OCI-LY1 (cell line): ENCODE measurements at regions not wholly inside any gene's neighbourhood (a gene's known extent, or its start where the extent isn't known, plus 50 kb on each side); places are given as distances from the start of the nearest gene placed in this dataset.

Experiments
- H2AFZ ChIP-seq: fragments of 200-600 bp; sonication (generic), shearing (Covaris generic); 2 replicates; pipeline ENCODE4 v1.6.0; 2014; ENCODE audit warnings: antibody characterized with exemption, mild to moderate bottlenecking, low read length
- H3F3A ChIP-seq: fragments of 200-600 bp; sonication (generic), shearing (Covaris generic); 2 replicates; pipeline ENCODE4 v1.6.0; 2014; ENCODE audit warnings: mild to moderate bottlenecking, antibody characterized with exemption, low read length, moderate library complexity; ENCODE audit not compliant: insufficient read depth
- H3K27ac ChIP-seq: fragments of 200-600 bp; sonication (generic); 2 replicates; pipeline ENCODE4 v1.5.1; 2014; ENCODE audit warnings: low read length, mixed run types, mild to moderate bottlenecking, low read depth; ENCODE audit not compliant: poor library complexity, severe bottlenecking
- H3K27me3 ChIP-seq: fragments of 200-600 bp; sonication (generic); 2 replicates; pipeline ENCODE4 v1.6.0; 2014; ENCODE audit warnings: antibody characterized with exemption, mild to moderate bottlenecking, low read length, moderate library complexity; ENCODE audit not compliant: insufficient read depth
- H3K36me3 ChIP-seq: fragments of 200-600 bp; sonication (generic); 2 replicates; pipeline ENCODE4 v1.6.1; 2014; ENCODE audit warnings: mild to moderate bottlenecking, antibody characterized with exemption, low read length, moderate library complexity, mixed read lengths; ENCODE audit not compliant: insufficient read depth
- H3K4me1 ChIP-seq: fragments of 200-600 bp; sonication (generic); 2 replicates; pipeline ENCODE4 v1.5.1; 2014; ENCODE audit warnings: mild to moderate bottlenecking, low read length, moderate library complexity; ENCODE audit not compliant: insufficient read depth, severe bottlenecking
- H3K4me2 ChIP-seq: fragments of 200-600 bp; sonication (generic), shearing (Covaris generic); 2 replicates; pipeline ENCODE4 v1.6.1; 2014; ENCODE audit warnings: low read length
- H3K4me3 ChIP-seq: fragments of 200-600 bp; sonication (generic); 2 replicates; pipeline ENCODE4 v1.5.1; 2014; ENCODE audit warnings: low read length, low read depth, mild to moderate bottlenecking, mixed read lengths; ENCODE audit not compliant: poor library complexity, severe bottlenecking
- H3K79me2 ChIP-seq: fragments of 200-600 bp; shearing (Covaris generic); 2 replicates; pipeline ENCODE4 v1.6.1; 2016; ENCODE audit warnings: mixed run types, low read length, mixed read lengths; ENCODE audit not compliant: insufficient read depth
- H3K9ac ChIP-seq: fragments of 200-600 bp; sonication (generic), shearing (Covaris generic); 2 replicates; pipeline ENCODE4 v1.6.1; 2014; ENCODE audit warnings: mild to moderate bottlenecking, low read length, mixed read lengths
- H3K9me2 ChIP-seq: fragments of 200-600 bp; sonication (generic), shearing (Covaris generic); 2 replicates; pipeline ENCODE4 v1.6.1; 2014; ENCODE audit warnings: low read depth, mild to moderate bottlenecking, low read length, mixed read lengths
- H3K9me3 ChIP-seq: fragments of 200-600 bp; shearing (Covaris generic); 2 replicates; pipeline ENCODE4 v1.6.1; 2014; ENCODE audit warnings: low read length, mixed read lengths
- H4K20me1 ChIP-seq: fragments of 200-600 bp; sonication (generic), shearing (Covaris generic); 2 replicates; pipeline ENCODE4 v1.6.0; 2016; ENCODE audit warnings: mild to moderate bottlenecking, low read length; ENCODE audit not compliant: insufficient read depth
- CTCF ChIP-seq: fragments of 200-600 bp; sonication (generic), shearing (Covaris generic); IDR thresholded peaks from 2 replicates; pipeline ENCODE4 v1.5.1; 2017; ENCODE audit warnings: mild to moderate bottlenecking, antibody characterized with exemption, low read length, moderate library complexity, mixed read lengths
- EZH2 ChIP-seq: fragments of 200-600 bp; sonication (generic), shearing (Covaris generic); IDR thresholded peaks from 2 replicates; pipeline ENCODE4 v1.8.0; 2017; ENCODE audit warnings: borderline replicate concordance, mixed run types, mild to moderate bottlenecking, antibody characterized with exemption, low read length, moderate library complexity, mixed read lengths

- Histone ChIP-seq H3K9ac (no peak overlapping the region), H3K4me2 (no peak overlapping the region), H3K9me3 (no peaks in the 10 kb centered on the region), H3F3A (no peaks in the 10 kb centered on the region), H2AFZ (no peak overlapping the region), H3K27ac (no peak overlapping the region), H3K4me3 (no peak overlapping the region), H3K36me3 (no peaks in the 10 kb centered on the region), H3K4me1 (no peaks in the 10 kb centered on the region), H3K79me2 (no peaks in the 10 kb centered on the region), H3K9me2 (no peaks in the 10 kb centered on the region), H4K20me1 (no peaks in the 10 kb centered on the region), H3K27me3 (no peaks in the 10 kb centered on the region)
- no peak for TF ChIP-seq EZH2
- no peak for TF ChIP-seq CTCF
These were observed 154.5 kb downstream of the SEC23A start for GRCh38 chr14:38948576-38948975.

GRCh38 chr14:38948171-38948570 is 154.9 kb downstream of the SEC23A start:
- Histone ChIP-seq H3K27me3 (no peaks in the 10 kb centered on the region), H3K36me3 (no peaks in the 10 kb centered on the region), H3K4me3 (no peak overlapping the region), H3K4me1 (no peaks in the 10 kb centered on the region), H3F3A (no peaks in the 10 kb centered on the region), H3K9me3 (no peaks in the 10 kb centered on the region), H4K20me1 (no peaks in the 10 kb centered on the region), H3K9ac (no peak overlapping the region), H3K9me2 (no peaks in the 10 kb centered on the region), H2AFZ (no peak overlapping the region), H3K79me2 (no peaks in the 10 kb centered on the region), H3K27ac (no peak overlapping the region), H3K4me2 (no peak overlapping the region)
- TF ChIP-seq EZH2 (no peak), CTCF (no peak)

- H3F3A ChIP-seq, result no peaks in the 10 kb centered on the region
- no peaks in the 10 kb centered on the region for H3K9me2 ChIP-seq
- TF ChIP-seq CTCF (no peak), EZH2 (no peak)
These were observed 155.7 kb downstream of the SEC23A start for GRCh38 chr14:38947343-38947742.

More at GRCh38 chr14:38947343-38947742, 155.7 kb downstream of the SEC23A start:
- Histone ChIP-seq H3K27me3 (no peaks in the 10 kb centered on the region), H3K4me1 (no peaks in the 10 kb centered on the region), H3K4me3 (no peak overlapping the region), H2AFZ (no peak overlapping the region), H3K79me2 (no peaks in the 10 kb centered on the region), H3K4me2 (no peak overlapping the region), H3K9me3 (no peaks in the 10 kb centered on the region), H4K20me1 (no peaks in the 10 kb centered on the region), H3K27ac (no peak overlapping the region), H3K9ac (no peak overlapping the region), H3K36me3 (no peaks in the 10 kb centered on the region)
